ENCODE measurements at regions not wholly inside any gene's neighbourhood (a gene's known extent, or its start where the extent isn't known, plus 50 kb on each side); places are given as distances from the start of the nearest gene placed in this dataset.

DNA sequence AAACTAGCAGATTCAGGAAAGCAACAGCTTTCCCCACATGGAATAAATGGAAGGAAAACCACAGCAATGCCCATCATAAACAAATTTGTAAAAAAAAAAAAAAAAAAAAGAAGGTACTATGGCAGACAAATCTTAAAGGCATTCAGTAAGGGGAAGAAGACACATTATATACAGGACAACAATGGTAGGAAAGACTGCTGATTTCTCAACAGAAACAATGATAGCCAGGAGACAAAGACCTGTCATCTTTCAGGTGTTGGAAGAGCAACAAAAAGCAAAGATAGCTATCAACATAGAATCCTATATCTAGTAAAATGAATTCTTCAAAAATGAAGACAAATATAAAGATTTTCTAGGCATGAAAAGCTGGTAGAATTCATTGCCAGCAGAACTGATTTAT, 65.9 kb downstream of the KCNJ2 start:
- TF ChIP-seq MYC (IDR thresholded peaks at IDR 0.05; ENCODE audit: borderline replicate concordance, low read length) (no peak), RFX5 (IDR thresholded peaks at IDR 0.05) (no peak), POLR2A (IDR thresholded peaks at IDR 0.05; ENCODE audit: low read length) (no peak)
- TF ChIP-seq, protein P1, sequence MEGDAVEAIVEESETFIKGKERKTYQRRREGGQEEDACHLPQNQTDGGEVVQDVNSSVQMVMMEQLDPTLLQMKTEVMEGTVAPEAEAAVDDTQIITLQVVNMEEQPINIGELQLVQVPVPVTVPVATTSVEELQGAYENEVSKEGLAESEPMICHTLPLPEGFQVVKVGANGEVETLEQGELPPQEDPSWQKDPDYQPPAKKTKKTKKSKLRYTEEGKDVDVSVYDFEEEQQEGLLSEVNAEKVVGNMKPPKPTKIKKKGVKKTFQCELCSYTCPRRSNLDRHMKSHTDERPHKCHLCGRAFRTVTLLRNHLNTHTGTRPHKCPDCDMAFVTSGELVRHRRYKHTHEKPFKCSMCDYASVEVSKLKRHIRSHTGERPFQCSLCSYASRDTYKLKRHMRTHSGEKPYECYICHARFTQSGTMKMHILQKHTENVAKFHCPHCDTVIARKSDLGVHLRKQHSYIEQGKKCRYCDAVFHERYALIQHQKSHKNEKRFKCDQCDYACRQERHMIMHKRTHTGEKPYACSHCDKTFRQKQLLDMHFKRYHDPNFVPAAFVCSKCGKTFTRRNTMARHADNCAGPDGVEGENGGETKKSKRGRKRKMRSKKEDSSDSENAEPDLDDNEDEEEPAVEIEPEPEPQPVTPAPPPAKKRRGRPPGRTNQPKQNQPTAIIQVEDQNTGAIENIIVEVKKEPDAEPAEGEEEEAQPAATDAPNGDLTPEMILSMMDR (IDR thresholded peaks at IDR 0.05), result no peak
- TF ChIP-seq, protein P2, sequence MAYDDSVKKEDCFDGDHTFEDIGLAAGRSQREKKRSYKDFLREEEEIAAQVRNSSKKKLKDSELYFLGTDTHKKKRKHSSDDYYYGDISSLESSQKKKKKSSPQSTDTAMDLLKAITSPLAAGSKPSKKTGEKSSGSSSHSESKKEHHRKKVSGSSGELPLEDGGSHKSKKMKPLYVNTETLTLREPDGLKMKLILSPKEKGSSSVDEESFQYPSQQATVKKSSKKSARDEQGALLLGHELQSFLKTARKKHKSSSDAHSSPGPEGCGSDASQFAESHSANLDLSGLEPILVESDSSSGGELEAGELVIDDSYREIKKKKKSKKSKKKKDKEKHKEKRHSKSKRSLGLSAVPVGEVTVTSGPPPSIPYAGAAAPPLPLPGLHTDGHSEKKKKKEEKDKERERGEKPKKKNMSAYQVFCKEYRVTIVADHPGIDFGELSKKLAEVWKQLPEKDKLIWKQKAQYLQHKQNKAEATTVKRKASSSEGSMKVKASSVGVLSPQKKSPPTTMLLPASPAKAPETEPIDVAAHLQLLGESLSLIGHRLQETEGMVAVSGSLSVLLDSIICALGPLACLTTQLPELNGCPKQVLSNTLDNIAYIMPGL (CRISPR knock-in tag; IDR thresholded peaks at IDR 0.05; ENCODE audit: borderline replicate concordance), result no peak
